ENCODE measurements at regions not wholly inside any gene's neighbourhood (a gene's known extent, or its start where the extent isn't known, plus 50 kb on each side); places are given as distances from the start of the nearest gene placed in this dataset.
"Not testable (repeated sequence)": the region's sequence is repeated elsewhere in the genome, so short reads cannot be mapped to it uniquely, and the experiment has no call there.

- DNase-seq (ENCODE audit: low read depth): no peak
Measured at GRCh38 chr20:10109641-10110040, 74.9 kb downstream of the ANKEF1 start.

GRCh38 chr20:10110151-10110550, 75.4 kb downstream of the ANKEF1 start:
- peak; percentile 84 for DNase-seq (ENCODE audit: low read depth)

GRCh38 chr20:10111139-10111958, 76.6 kb downstream of the ANKEF1 start:
- no peak for DNase-seq (ENCODE audit: low read depth)

GRCh38 chr20:10111959-10112250, 77.1 kb downstream of the ANKEF1 start:
- DNase-seq (ENCODE audit: low read depth): no peak

- DNase-seq (ENCODE audit: low read depth): peak; percentile 61
Measured at GRCh38 chr20:10113746-10114145, 79.0 kb downstream of the ANKEF1 start.

GRCh38 chr20:10114598-10114997, 79.8 kb downstream of the ANKEF1 start:
- no peak for DNase-seq (ENCODE audit: low read depth)

- peak; percentile 90 for DNase-seq (ENCODE audit: low read depth)
Measured at GRCh38 chr20:10115021-10115420, 80.2 kb downstream of the ANKEF1 start.

GRCh38 chr20:10119336-10119735, 84.5 kb downstream of the ANKEF1 start:
- DNase-seq (ENCODE audit: low read depth): no peak

- not testable (repeated sequence) for DNase-seq (ENCODE audit: low read depth)
Measured at GRCh38 chr20:10124883-10125282, 90.1 kb downstream of the ANKEF1 start.

- peak; percentile 60 for DNase-seq (ENCODE audit: low read depth)
Measured at GRCh38 chr20:10125757-10126156, 91.0 kb downstream of the ANKEF1 start.

- no peak for DNase-seq (ENCODE audit: low read depth)
Measured at GRCh38 chr20:10129749-10130148, 88.9 kb upstream of the SNAP25 start.

- peak; percentile 66 for DNase-seq (ENCODE audit: low read depth)
Measured at GRCh38 chr20:10131732-10132345, 86.8 kb upstream of the SNAP25 start.

- no peak for DNase-seq (ENCODE audit: low read depth)
Measured at GRCh38 chr20:10132387-10132786, 86.2 kb upstream of the SNAP25 start.

GRCh38 chr20:10133532-10133931, 85.1 kb upstream of the SNAP25 start:
- no peak for DNase-seq (ENCODE audit: low read depth)

GRCh38 chr20:10134176-10134575, 84.5 kb upstream of the SNAP25 start:
- DNase-seq (ENCODE audit: low read depth): no peak

GRCh38 chr20:10135438-10135837, 83.2 kb upstream of the SNAP25 start:
- DNase-seq (ENCODE audit: low read depth): no peak

- DNase-seq (ENCODE audit: low read depth): no peak
Measured at GRCh38 chr20:10137032-10137431, 81.6 kb upstream of the SNAP25 start.

GRCh38 chr20:10137533-10137932, 81.1 kb upstream of the SNAP25 start:
- no peak for DNase-seq (ENCODE audit: low read depth)

- no peak for DNase-seq (ENCODE audit: low read depth)
Measured at GRCh38 chr20:10157549-10157948, 61.1 kb upstream of the SNAP25 start.

- DNase-seq (ENCODE audit: low read depth): no peak
Measured at GRCh38 chr20:10167040-10167439, 51.6 kb upstream of the SNAP25 start.

- DNase-seq (ENCODE audit: low read depth): no peak
Measured at GRCh38 chr20:10167594-10167993, 51.0 kb upstream of the SNAP25 start.

All from ELR (cell line).